ENCODE measurements at regions not wholly inside any gene's neighbourhood (a gene's known extent, or its start where the extent isn't known, plus 50 kb on each side); places are given as distances from the start of the nearest gene placed in this dataset.

DNA sequence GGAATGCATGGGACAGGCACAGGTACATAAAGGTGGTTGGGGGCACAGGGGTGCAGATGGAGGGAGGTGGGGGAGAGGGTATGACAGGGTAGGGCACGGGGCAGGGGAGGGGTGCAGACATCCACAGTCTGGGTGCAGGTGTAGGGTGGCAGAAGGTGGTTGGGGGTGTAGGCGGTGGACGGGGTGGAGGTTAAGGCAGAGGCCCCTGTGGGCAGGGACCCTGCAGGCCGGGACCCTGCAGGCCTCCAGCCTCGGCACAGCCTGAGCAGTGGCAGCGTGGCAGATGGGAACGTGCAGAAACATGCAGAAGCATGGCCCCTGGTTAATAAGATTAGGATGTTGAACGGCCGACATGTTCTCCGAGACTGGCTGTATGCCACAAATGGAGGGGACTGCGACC lies 115.2 kb downstream of the RBFOX3 start:
- H3K27me3 Mint-ChIP-seq (ENCODE audit: low read depth): peaks cover 19% of the 10 kb centered on the region
- Histone ChIP-seq H3K56ac (ENCODE audit: insufficient read length, low read depth, low read length) (no peak overlapping the region), H3K4me2 (ENCODE audit: insufficient read depth, insufficient read length, low read length) (no peak overlapping the region), H2BK120ac (ENCODE audit: low read depth, low read length, poor library complexity, severe bottlenecking) (no peak overlapping the region), H3K79me1 (ENCODE audit: insufficient read depth, low read depth, low read length, poor library complexity, severe bottlenecking) (no peaks in the 10 kb centered on the region), H3K14ac (ENCODE audit: insufficient read depth, low read length) (no peak overlapping the region), H3K79me2 (ENCODE audit: insufficient read depth, low read length) (no peaks in the 10 kb centered on the region), H3K23ac (ENCODE audit: insufficient read length, low read depth, low read length) (no peak overlapping the region), H4K5ac (ENCODE audit: insufficient read length, low read depth, low read length) (no peak overlapping the region), H4K91ac (ENCODE audit: insufficient read length, low read depth, low read length) (no peak overlapping the region), H3K9ac (ENCODE audit: extremely low read depth, insufficient read length, low read length) (no peak overlapping the region), H3K27me3 (ENCODE audit: insufficient read depth, low read length) (no peaks in the 10 kb centered on the region), H3K18ac (ENCODE audit: insufficient read length, low read depth, low read length) (no peak overlapping the region), H3K9me3 (ENCODE audit: control insufficient read depth, low read depth, low read length) (no peaks in the 10 kb centered on the region), H3K27ac (ENCODE audit: insufficient read length, low read depth, low read length) (no peak overlapping the region), H2BK5ac (ENCODE audit: insufficient read length, low read length) (no peak overlapping the region), H2BK15ac (ENCODE audit: low read depth, low read length) (no peak overlapping the region), H4K8ac (replicated peaks; ENCODE audit: insufficient read length, low read depth, low read length) (no peak overlapping the region), H2BK12ac (ENCODE audit: insufficient read length, low read depth, low read length) (no peak overlapping the region), H2AFZ (ENCODE audit: low read length) (no peak overlapping the region), H3K23me2 (ENCODE audit: insufficient read length, low read depth, low read length, poor library complexity, severe bottlenecking) (no peaks in the 10 kb centered on the region), H3T11ph (ENCODE audit: low read length) (no peak overlapping the region), H2BK20ac (ENCODE audit: low read depth, low read length, poor library complexity, severe bottlenecking) (no peak overlapping the region), H3K4ac (ENCODE audit: low read depth, low read length) (no peak overlapping the region), H2AK5ac (ENCODE audit: insufficient read length, low read length) (no peak overlapping the region), H3K4me1 (ENCODE audit: insufficient read depth, low read length) (no peaks in the 10 kb centered on the region), H4K20me1 (ENCODE audit: control insufficient read depth, insufficient read depth, insufficient read length) (no peaks in the 10 kb centered on the region)
- peaks cover 6 to 11% of the 10 kb centered on the region in 2 experiments for H3K9me3 Mint-ChIP-seq
- H3K4me1 Mint-ChIP-seq: peaks cover 2 to 7% of the 10 kb centered on the region in 2 experiments; a peak in 2 of 4 replicates
- TF ChIP-seq, protein P1, sequence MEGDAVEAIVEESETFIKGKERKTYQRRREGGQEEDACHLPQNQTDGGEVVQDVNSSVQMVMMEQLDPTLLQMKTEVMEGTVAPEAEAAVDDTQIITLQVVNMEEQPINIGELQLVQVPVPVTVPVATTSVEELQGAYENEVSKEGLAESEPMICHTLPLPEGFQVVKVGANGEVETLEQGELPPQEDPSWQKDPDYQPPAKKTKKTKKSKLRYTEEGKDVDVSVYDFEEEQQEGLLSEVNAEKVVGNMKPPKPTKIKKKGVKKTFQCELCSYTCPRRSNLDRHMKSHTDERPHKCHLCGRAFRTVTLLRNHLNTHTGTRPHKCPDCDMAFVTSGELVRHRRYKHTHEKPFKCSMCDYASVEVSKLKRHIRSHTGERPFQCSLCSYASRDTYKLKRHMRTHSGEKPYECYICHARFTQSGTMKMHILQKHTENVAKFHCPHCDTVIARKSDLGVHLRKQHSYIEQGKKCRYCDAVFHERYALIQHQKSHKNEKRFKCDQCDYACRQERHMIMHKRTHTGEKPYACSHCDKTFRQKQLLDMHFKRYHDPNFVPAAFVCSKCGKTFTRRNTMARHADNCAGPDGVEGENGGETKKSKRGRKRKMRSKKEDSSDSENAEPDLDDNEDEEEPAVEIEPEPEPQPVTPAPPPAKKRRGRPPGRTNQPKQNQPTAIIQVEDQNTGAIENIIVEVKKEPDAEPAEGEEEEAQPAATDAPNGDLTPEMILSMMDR (conservative IDR thresholded peaks at IDR 0.05): no peak
- H3K36me3 Mint-ChIP-seq (ENCODE audit: insufficient read depth in 1 of 3, low read depth in 3 of 3): peaks cover 0 to 10% (median 0%) of the 10 kb centered on the region in 3 experiments; a peak in 3 of 7 replicates
- H3K27ac Mint-ChIP-seq: no peak overlapping the region
- no peak for DNase-seq
- no peak overlapping the region for H3K4me3 Mint-ChIP-seq
- WGBS (ENCODE audit: extremely low coverage, insufficient read length, low lambda C conversion rate): no CpG with 5 or more reads among the region's 11 CpGs

All from H9 (cell line).